Kidney (tissue), 13 donors: ENCODE measurements at regions not wholly inside any gene's neighbourhood (a gene's known extent, or its start where the extent isn't known, plus 50 kb on each side); places are given as distances from the start of the nearest gene placed in this dataset.

ENCODE experiments used
- DNase-seq, 5 donors: peaks; one replicate each; pipeline ENCODE4 v3.0.0-alpha.2; 2013 to 2020
- FAIRE-seq: peaks from 2 replicates; lab custom pipeline; 2012; peaks lifted over from hg19 to GRCh38; lab: Jason Lieb, UNC
- H3K27ac ChIP-seq, 2 donors: one replicate each; pipeline ENCODE4 v1.7.0; 2013; ENCODE audit warnings: low read depth in 2 of 2, low read length in 2 of 2, inconsistent platforms in 1 of 2
- H3K27me3 ChIP-seq: one replicate; pipeline ENCODE4 v1.7.1; 2013; ENCODE audit warnings: low read length, inconsistent platforms; ENCODE audit not compliant: control insufficient read depth, insufficient read depth
- H3K36me3 ChIP-seq, 3 donors: one replicate each; pipeline versions ENCODE4 v1.7.0 to v1.7.1; 2013; ENCODE audit warnings: low read length in 3 of 3, control low read depth in 1 of 3, inconsistent platforms in 1 of 3; ENCODE audit not compliant: insufficient read depth in 3 of 3, control insufficient read depth in 2 of 3
- H3K4me1 ChIP-seq, 3 donors: one replicate each; pipeline versions ENCODE4 v1.7.0 to v1.7.1; 2013; ENCODE audit warnings: low read length in 3 of 3, inconsistent platforms in 1 of 3, low read depth in 1 of 3; ENCODE audit not compliant: control insufficient read depth in 2 of 3, insufficient read depth in 2 of 3
- H3K4me3 ChIP-seq, 3 donors: one replicate each; pipeline versions ENCODE4 v1.7.0 to v1.8.1; 2013; ENCODE audit warnings: low read length in 3 of 3, control low read depth in 1 of 3, inconsistent platforms in 1 of 3
- H3K9ac ChIP-seq, 3 donors: one replicate each; pipeline versions ENCODE4 v1.7.0 to v1.7.1; 2013; ENCODE audit warnings: low read length in 3 of 3, control low read depth in 1 of 3, inconsistent platforms in 1 of 3
- H3K9me3 ChIP-seq, 3 donors: one replicate each; pipeline versions ENCODE4 v1.7.0 to v1.7.1; 2013; ENCODE audit warnings: low read length in 3 of 3, control low read depth in 1 of 3, inconsistent platforms in 1 of 3; ENCODE audit not compliant: control insufficient read depth in 2 of 3, insufficient read depth in 1 of 3
- intact Hi-C: fragments of 100-400 bp; cut with DNase I; formaldehyde crosslinking; loops from one replicate; pipeline ENCODE4 v1.11.1; 2022
- TF ChIP-seq, protein P1 (sequence below): IDR thresholded peaks from 3 replicates; pipeline ENCODE4 v1.5.1; 2012; ENCODE audit warnings: mild to moderate bottlenecking, moderate library complexity, borderline replicate concordance; ENCODE audit not compliant: insufficient read depth; ENCODE audit errors: extremely low read depth
- donor health status: control.
- donor health status: control.
- donor health status: control.
- donor health status: control.
- donor health status: control.
- donor health status: DM: yes; HTN: yes; CAD: no.
- donor health status: Normal renal cell carcinoma (clear cell type).

DNA sequence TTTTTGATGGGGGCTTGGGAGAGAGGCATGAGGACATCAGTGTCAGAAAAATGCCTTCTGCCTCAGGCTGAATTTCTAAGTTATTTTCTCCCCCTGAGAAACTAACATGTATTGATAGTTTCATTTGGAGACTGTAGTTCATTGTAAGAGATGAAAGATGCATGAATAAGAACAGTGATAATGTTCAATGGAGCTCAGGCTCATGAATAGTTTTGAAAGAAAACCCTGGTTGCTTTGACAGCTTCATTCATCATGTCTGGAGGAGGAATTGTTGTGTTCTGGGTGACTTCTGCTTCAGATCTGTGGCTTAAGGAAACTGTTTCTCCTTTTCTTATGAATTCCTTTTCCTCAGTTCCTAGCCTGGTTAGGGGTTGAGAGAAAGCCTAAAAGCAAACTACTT, 204.0 kb upstream of the LRRC3B start:
- no peak for DNase-seq
- Histone ChIP-seq H3K9ac (no peak overlapping the region), H3K9me3 (no peaks in the 10 kb centered on the region), H3K4me1 (no peaks in the 10 kb centered on the region), H3K27ac (no peak overlapping the region), H3K4me3 (no peak overlapping the region), H3K36me3 (no peaks in the 10 kb centered on the region), H3K27me3 (no peaks in the 10 kb centered on the region)
- no peak for FAIRE-seq
- intact Hi-C loops: no loop called here
- TF ChIP-seq, protein P1, sequence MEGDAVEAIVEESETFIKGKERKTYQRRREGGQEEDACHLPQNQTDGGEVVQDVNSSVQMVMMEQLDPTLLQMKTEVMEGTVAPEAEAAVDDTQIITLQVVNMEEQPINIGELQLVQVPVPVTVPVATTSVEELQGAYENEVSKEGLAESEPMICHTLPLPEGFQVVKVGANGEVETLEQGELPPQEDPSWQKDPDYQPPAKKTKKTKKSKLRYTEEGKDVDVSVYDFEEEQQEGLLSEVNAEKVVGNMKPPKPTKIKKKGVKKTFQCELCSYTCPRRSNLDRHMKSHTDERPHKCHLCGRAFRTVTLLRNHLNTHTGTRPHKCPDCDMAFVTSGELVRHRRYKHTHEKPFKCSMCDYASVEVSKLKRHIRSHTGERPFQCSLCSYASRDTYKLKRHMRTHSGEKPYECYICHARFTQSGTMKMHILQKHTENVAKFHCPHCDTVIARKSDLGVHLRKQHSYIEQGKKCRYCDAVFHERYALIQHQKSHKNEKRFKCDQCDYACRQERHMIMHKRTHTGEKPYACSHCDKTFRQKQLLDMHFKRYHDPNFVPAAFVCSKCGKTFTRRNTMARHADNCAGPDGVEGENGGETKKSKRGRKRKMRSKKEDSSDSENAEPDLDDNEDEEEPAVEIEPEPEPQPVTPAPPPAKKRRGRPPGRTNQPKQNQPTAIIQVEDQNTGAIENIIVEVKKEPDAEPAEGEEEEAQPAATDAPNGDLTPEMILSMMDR: no peak

DNA sequence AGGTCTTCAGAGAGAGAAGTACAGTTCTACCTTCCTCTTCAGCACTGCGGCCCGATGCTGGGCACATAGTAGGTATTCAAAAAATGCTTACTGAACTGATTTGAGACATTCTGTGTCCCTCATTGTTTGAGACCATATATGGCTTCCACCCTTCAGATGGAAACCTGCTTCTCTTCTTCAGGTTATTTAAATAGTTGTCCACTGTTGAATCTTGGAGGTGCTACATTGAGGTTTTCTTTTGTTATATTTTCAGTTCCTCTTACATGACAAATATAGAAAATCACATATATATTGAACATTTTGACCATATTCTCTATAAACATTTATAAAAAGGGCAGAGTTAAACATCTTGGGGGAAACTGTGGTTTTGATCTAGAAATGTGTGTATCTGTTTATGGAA, 200.2 kb upstream of the LRRC3B start:
- H3K9ac ChIP-seq: no peak overlapping the region
- no peak for FAIRE-seq
- intact Hi-C loops: no loop called here
- H3K9me3 ChIP-seq: no peaks in the 10 kb centered on the region
- TF ChIP-seq, protein P1: no peak
- H3K36me3 ChIP-seq: no peaks in the 10 kb centered on the region
- H3K4me1 ChIP-seq: no peaks in the 10 kb centered on the region
- H3K4me3 ChIP-seq: no peak overlapping the region
- H3K27ac ChIP-seq: no peak overlapping the region
- DNase-seq: no peak
- H3K27me3 ChIP-seq: no peaks in the 10 kb centered on the region

DNA sequence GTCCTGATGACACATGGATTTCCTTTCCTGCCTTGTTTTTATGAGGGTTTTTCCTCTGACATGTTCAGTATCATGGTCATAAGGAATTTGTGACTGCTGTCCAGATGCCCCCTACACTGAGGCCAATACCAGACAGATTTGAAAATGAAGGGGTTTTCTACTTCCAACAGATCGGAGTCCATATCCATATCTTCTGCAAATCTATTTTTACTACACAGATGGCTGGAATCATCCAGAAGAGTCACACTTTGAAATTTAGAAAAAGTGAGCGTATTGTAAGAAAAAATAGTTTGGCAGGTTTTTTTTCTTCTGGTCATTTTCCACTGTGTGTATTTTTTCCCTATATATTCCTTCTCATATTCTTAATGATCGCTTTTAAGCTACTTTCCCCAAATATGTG, 197.5 kb upstream of the LRRC3B start:
- intact Hi-C loops: no loop called here
- no peak for FAIRE-seq

More for the DNA sequence above, 197.5 kb upstream of the LRRC3B start:
- no peaks in the 10 kb centered on the region for H3K36me3 ChIP-seq
- TF ChIP-seq, protein P1: no peak
- no peak overlapping the region for H3K4me3 ChIP-seq
- no peak overlapping the region for H3K9ac ChIP-seq
- no peaks in the 10 kb centered on the region for H3K4me1 ChIP-seq
- H3K27ac ChIP-seq: no peak overlapping the region
- no peak for DNase-seq
- no peaks in the 10 kb centered on the region for H3K9me3 ChIP-seq
- no peaks in the 10 kb centered on the region for H3K27me3 ChIP-seq
